GM18867 (cell line): ENCODE measurements at regions not wholly inside any gene's neighbourhood (a gene's known extent, or its start where the extent isn't known, plus 50 kb on each side); places are given as distances from the start of the nearest gene placed in this dataset.

Experiments
- ATAC-seq: cut with Tn5 transposase; IDR thresholded peaks from one replicate; pipeline ENCODE4 v1.9.1; 2021; ENCODE audit warnings: mild to moderate bottlenecking, moderate library complexity; ENCODE audit not compliant: unreplicated experiment

GRCh38 chr5:173689737-173690360 is 73.4 kb upstream of the BOD1 start:
- ATAC-seq: no peak

GRCh38 chr5:173691931-173692330 is 75.5 kb upstream of the BOD1 start:
- no peak for ATAC-seq

- no peak for ATAC-seq
Measured at GRCh38 chr5:173693670-173694069, 77.2 kb upstream of the BOD1 start.

- no peak for ATAC-seq
Measured at GRCh38 chr5:173696216-173696615, 79.8 kb upstream of the BOD1 start.

GRCh38 chr5:173697931-173698579 is 81.6 kb upstream of the BOD1 start:
- peak; percentile 34 for ATAC-seq

GRCh38 chr5:173699966-173700365 is 83.5 kb upstream of the BOD1 start:
- ATAC-seq: no peak

GRCh38 chr5:173703466-173703865 is 87.0 kb upstream of the BOD1 start:
- ATAC-seq: no peak

GRCh38 chr5:173704615-173705511 is 88.4 kb upstream of the BOD1 start:
- ATAC-seq: no peak

- no peak for ATAC-seq
Measured at GRCh38 chr5:173705512-173706044, 89.1 kb upstream of the BOD1 start.

- ATAC-seq: no peak
Measured at GRCh38 chr5:173706700-173707099, 90.2 kb upstream of the BOD1 start.

- peak; percentile 74 for ATAC-seq
Measured at GRCh38 chr5:173707392-173707791, 90.9 kb upstream of the BOD1 start.

GRCh38 chr5:173709145-173709544 is 92.7 kb upstream of the BOD1 start:
- ATAC-seq: no peak

- ATAC-seq: no peak
Measured at GRCh38 chr5:173709761-173710160, 93.3 kb upstream of the BOD1 start.

- ATAC-seq: no peak
Measured at GRCh38 chr5:173710528-173710927, 94.1 kb upstream of the BOD1 start.

GRCh38 chr5:173711466-173711865 is 95.0 kb upstream of the BOD1 start:
- ATAC-seq: no peak

GRCh38 chr5:173712609-173713175 is 96.2 kb upstream of the BOD1 start:
- ATAC-seq: no peak

GRCh38 chr5:173714551-173715428 is 98.3 kb upstream of the BOD1 start:
- no peak for ATAC-seq

GRCh38 chr5:173715607-173716006 is 99.2 kb upstream of the BOD1 start:
- no peak for ATAC-seq

GRCh38 chr5:173716058-173716682 is 99.7 kb upstream of the BOD1 start:
- no peak for ATAC-seq

- ATAC-seq: no peak
Measured at GRCh38 chr5:173717959-173718358, 101.5 kb upstream of the BOD1 start.
